ENCODE measurements at regions not wholly inside any gene's neighbourhood (a gene's known extent, or its start where the extent isn't known, plus 50 kb on each side); places are given as distances from the start of the nearest gene placed in this dataset.

- Histone ChIP-seq H3K4me1 (no peaks in the 10 kb centered on the region), H3K36me3 (no peaks in the 10 kb centered on the region), H3K27me3 (no peaks in the 10 kb centered on the region), H3K27ac (no peak overlapping the region), H3K4me3 (no peak overlapping the region), H3K9me3 (no peaks in the 10 kb centered on the region)
- no peak for DNase-seq
- 91 to 97% methylated on average over 2 of the region's 2 CpGs for WGBS, 2 donors
- ATAC-seq (ENCODE audit: low FRiP score in 2 of 2) = no peak
- TF ChIP-seq EP300 (IDR thresholded peaks at IDR 0.05) (no peak), CTCF (IDR thresholded peaks at IDR 0.05) (no peak), POLR2A (IDR thresholded peaks at IDR 0.05) (no peak), POLR2AphosphoS5 (IDR thresholded peaks at IDR 0.05) (no peak)
Measured at GRCh38 chr2:48901416-48901815, 145.9 kb upstream of the LHCGR start.

GRCh38 chr2:48901015-48901343 is 145.5 kb upstream of the LHCGR start:
- ATAC-seq (ENCODE audit: low FRiP score in 2 of 2) (no peak), DNase-seq (no peak)
- 59 to 63% methylated on average over 1 of the region's 1 CpG for WGBS, 2 donors
- H3K27me3 ChIP-seq = no peaks in the 10 kb centered on the region
- no peak for TF ChIP-seq EP300 (IDR thresholded peaks at IDR 0.05)
- no peak for TF ChIP-seq CTCF (IDR thresholded peaks at IDR 0.05)
- no peak for TF ChIP-seq POLR2A (IDR thresholded peaks at IDR 0.05)
- TF ChIP-seq POLR2AphosphoS5 (IDR thresholded peaks at IDR 0.05) = no peak
- H3K36me3 ChIP-seq = no peaks in the 10 kb centered on the region
- no peak overlapping the region for H3K27ac ChIP-seq
- no peaks in the 10 kb centered on the region for H3K9me3 ChIP-seq
- no peak overlapping the region for H3K4me3 ChIP-seq
- no peaks in the 10 kb centered on the region for H3K4me1 ChIP-seq

GRCh38 chr2:48900321-48901014 is 144.9 kb upstream of the LHCGR start:
- DNase-seq (no peak), ATAC-seq (ENCODE audit: low FRiP score in 2 of 2) (peak in 1 of 2 donors; percentile 42)
- Histone ChIP-seq H3K36me3 (no peaks in the 10 kb centered on the region), H3K27me3 (no peaks in the 10 kb centered on the region), H3K4me1 (no peaks in the 10 kb centered on the region), H3K4me3 (no peak overlapping the region), H3K27ac (no peak overlapping the region), H3K9me3 (no peaks in the 10 kb centered on the region)
- WGBS, 2 donors = 39 to 47% methylated on average over 1 to 2 of the region's 2 CpGs
- TF ChIP-seq EP300 (IDR thresholded peaks at IDR 0.05) (no peak), CTCF (IDR thresholded peaks at IDR 0.05) (no peak), POLR2AphosphoS5 (IDR thresholded peaks at IDR 0.05) (peak in 1 of 2 donors; percentile 24), POLR2A (IDR thresholded peaks at IDR 0.05) (no peak)

- TF ChIP-seq POLR2AphosphoS5 (IDR thresholded peaks at IDR 0.05) = no peak
- no peak for TF ChIP-seq POLR2A (IDR thresholded peaks at IDR 0.05)
- no peak for TF ChIP-seq CTCF (IDR thresholded peaks at IDR 0.05)
- no peak for TF ChIP-seq EP300 (IDR thresholded peaks at IDR 0.05)
Measured at GRCh38 chr2:48896870-48897269, 141.3 kb upstream of the LHCGR start.

GRCh38 chr2:48890454-48891131 is 135.1 kb upstream of the LHCGR start:
- ATAC-seq (ENCODE audit: low FRiP score in 2 of 2) (no peak), DNase-seq (no peak)
- Histone ChIP-seq H3K27me3 (no peaks in the 10 kb centered on the region), H3K36me3 (no peaks in the 10 kb centered on the region), H3K4me3 (no peak overlapping the region), H3K4me1 (no peaks in the 10 kb centered on the region), H3K9me3 (peaks cover 0 to 3% (median 0%) of the 10 kb centered on the region in 4 donors), H3K27ac (no peak overlapping the region)
- no peak for TF ChIP-seq EP300 (IDR thresholded peaks at IDR 0.05)
- TF ChIP-seq CTCF (IDR thresholded peaks at IDR 0.05) = no peak
- no peak for TF ChIP-seq POLR2A (IDR thresholded peaks at IDR 0.05)
- TF ChIP-seq POLR2AphosphoS5 (IDR thresholded peaks at IDR 0.05) = no peak
- 75 to 93% methylated on average over 3 of the region's 3 CpGs for WGBS, 2 donors

More at GRCh38 chr2:48896870-48897269, 141.3 kb upstream of the LHCGR start:
- H3K27me3 ChIP-seq = no peaks in the 10 kb centered on the region
- H3K4me1 ChIP-seq = no peaks in the 10 kb centered on the region
- ATAC-seq (ENCODE audit: low FRiP score in 2 of 2) = no peak
- H3K4me3 ChIP-seq = no peak overlapping the region
- no peak for DNase-seq
- H3K36me3 ChIP-seq = no peaks in the 10 kb centered on the region
- no peak overlapping the region for H3K27ac ChIP-seq
- no peaks in the 10 kb centered on the region for H3K9me3 ChIP-seq
